Endometrium (tissue), 2 donors: ENCODE measurements at regions not wholly inside any gene's neighbourhood (a gene's known extent, or its start where the extent isn't known, plus 50 kb on each side); places are given as distances from the start of the nearest gene placed in this dataset.

Experiments
- FAIRE-seq: peaks from 2 replicates; lab custom pipeline; 2012; peaks lifted over from hg19 to GRCh38; lab: Jason Lieb, UNC
- donor health status: control.
- donor health status: control.

- no peak for FAIRE-seq
These were observed 162.7 kb upstream of the KIT start for GRCh38 chr4:54495091-54495490.

GRCh38 chr4:54495641-54496040 lies 162.1 kb upstream of the KIT start:
- no peak for FAIRE-seq

- FAIRE-seq = no peak
These were observed 161.3 kb upstream of the KIT start for GRCh38 chr4:54496412-54496811.

GRCh38 chr4:54497947-54498346 lies 159.8 kb upstream of the KIT start:
- no peak for FAIRE-seq

- FAIRE-seq = no peak
These were observed 159.1 kb upstream of the KIT start for GRCh38 chr4:54498661-54499111.

- peak; percentile 77 for FAIRE-seq
These were observed 158.3 kb upstream of the KIT start for GRCh38 chr4:54499308-54500074.

- FAIRE-seq = no peak
These were observed 152.4 kb upstream of the KIT start for GRCh38 chr4:54505362-54505761.

GRCh38 chr4:54505996-54506395 lies 151.8 kb upstream of the KIT start:
- FAIRE-seq = no peak

- no peak for FAIRE-seq
These were observed 148.7 kb upstream of the KIT start for GRCh38 chr4:54509057-54509456.

GRCh38 chr4:54513204-54513603 lies 144.6 kb upstream of the KIT start:
- FAIRE-seq = no peak

- no peak for FAIRE-seq
These were observed 144.0 kb upstream of the KIT start for GRCh38 chr4:54513741-54514140.

GRCh38 chr4:54516556-54517215 lies 141.1 kb upstream of the KIT start:
- FAIRE-seq = no peak

- FAIRE-seq = no peak
These were observed 139.8 kb upstream of the KIT start for GRCh38 chr4:54517781-54518444.

- no peak for FAIRE-seq
These were observed 132.2 kb upstream of the KIT start for GRCh38 chr4:54525602-54526001.

- FAIRE-seq = no peak
These were observed 131.2 kb upstream of the KIT start for GRCh38 chr4:54526560-54526959.

GRCh38 chr4:54527532-54527931 lies 130.2 kb upstream of the KIT start:
- FAIRE-seq = no peak

- no peak for FAIRE-seq
These were observed 118.2 kb upstream of the KIT start for GRCh38 chr4:54539500-54540029.

- FAIRE-seq = no peak
These were observed 116.8 kb upstream of the KIT start for GRCh38 chr4:54540931-54541330.

GRCh38 chr4:54541426-54542118 lies 116.2 kb upstream of the KIT start:
- no peak for FAIRE-seq

GRCh38 chr4:54542119-54542438 lies 115.7 kb upstream of the KIT start:
- FAIRE-seq = no peak

- no peak for FAIRE-seq
These were observed 115.2 kb upstream of the KIT start for GRCh38 chr4:54542540-54543041.

- no peak for FAIRE-seq
These were observed 114.5 kb upstream of the KIT start for GRCh38 chr4:54543088-54543795.
